ENCODE measurements at regions not wholly inside any gene's neighbourhood (a gene's known extent, or its start where the extent isn't known, plus 50 kb on each side); places are given as distances from the start of the nearest gene placed in this dataset.
"Not testable (repeated sequence)": the region's sequence is repeated elsewhere in the genome, so short reads cannot be mapped to it uniquely, and the experiment has no call there.

GRCh38 chr2:88933980-88934379 is 242.5 kb downstream of the RPIA start:
- no peaks in the 10 kb centered on the region for H3K36me3 Mint-ChIP-seq
- DNase-seq = no peak
- CTCF ChIA-PET = interaction anchor here (0.8 to 1.4 kb wide), 3 partner anchors 8 to 30 kb away, joined by 3 to 4 read pairs (median 4); no protein-coding TSS in a partner anchor
- H3K4me3 Mint-ChIP-seq = no peak overlapping the region
- H3K27ac Mint-ChIP-seq = no peak overlapping the region
- no peaks in the 10 kb centered on the region for H3K4me1 Mint-ChIP-seq
- H3K9me3 Mint-ChIP-seq = no peaks in the 10 kb centered on the region
- H3K27me3 Mint-ChIP-seq = no peaks in the 10 kb centered on the region

- CTCF ChIA-PET = interaction anchor here (1.0 to 1.5 kb wide), 4 partner anchors 11 to 201 kb away, joined by 3 to 4 read pairs (median 3); no protein-coding TSS in a partner anchor
- DNase-seq, H3K9me3 Mint-ChIP-seq, H3K27ac Mint-ChIP-seq, H3K4me3 Mint-ChIP-seq, H3K4me1 Mint-ChIP-seq, H3K36me3 Mint-ChIP-seq: not testable (repeated sequence)
- H3K27me3 Mint-ChIP-seq = peaks cover 10% of the 10 kb centered on the region
Observed at GRCh38 chr2:88941178-88941577, 249.7 kb downstream of the RPIA start.

DNA sequence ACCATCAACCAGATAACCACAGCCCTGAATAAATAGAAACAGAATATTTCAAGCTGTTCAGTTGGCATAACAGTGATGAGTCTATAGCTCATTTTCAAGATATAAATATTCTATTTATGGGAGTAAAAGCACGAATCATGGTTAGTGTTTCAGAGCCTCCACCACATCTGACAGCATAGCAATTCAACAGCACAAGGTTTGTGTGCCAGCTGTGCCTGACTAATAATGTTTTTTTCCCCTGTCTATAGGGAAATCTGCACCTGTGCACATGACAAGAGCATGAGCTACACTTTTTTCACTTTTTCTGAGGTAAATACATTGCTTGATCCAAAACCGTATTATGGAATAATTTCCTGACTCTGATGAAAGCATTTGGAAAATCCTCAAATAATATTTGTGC is 251.3 kb downstream of the RPIA start:
- no peak for DNase-seq
- H3K27ac Mint-ChIP-seq = no peak overlapping the region
- no peaks in the 10 kb centered on the region for H3K9me3 Mint-ChIP-seq
- H3K4me3 Mint-ChIP-seq = no peak overlapping the region
- CTCF ChIA-PET = interaction anchor here (1.4 kb wide), 1 partner anchor 9 kb away, joined by 4 read pairs; no protein-coding TSS in a partner anchor
- H3K27me3 Mint-ChIP-seq = peaks cover 20% of the 10 kb centered on the region
- H3K4me1 Mint-ChIP-seq = no peaks in the 10 kb centered on the region
- H3K36me3 Mint-ChIP-seq = no peaks in the 10 kb centered on the region

GRCh38 chr2:88949336-88949735 is 257.9 kb downstream of the RPIA start:
- Mint-ChIP-seq H3K36me3 (no peaks in the 10 kb centered on the region), H3K4me3 (no peak overlapping the region), H3K4me1 (no peaks in the 10 kb centered on the region), H3K9me3 (no peaks in the 10 kb centered on the region), H3K27ac (no peak overlapping the region), H3K27me3 (peaks cover 10% of the 10 kb centered on the region)
- CTCF ChIA-PET = interaction anchor here (0.5 kb wide), 1 partner anchor 485 kb away, joined by 3 read pairs; no protein-coding TSS in a partner anchor
- DNase-seq = no peak

GRCh38 chr2:88950010-88950409 is 258.5 kb downstream of the RPIA start:
- Mint-ChIP-seq H3K4me3 (no peak overlapping the region), H3K27ac (no peak overlapping the region), H3K27me3 (peaks cover 10% of the 10 kb centered on the region), H3K36me3 (no peaks in the 10 kb centered on the region), H3K9me3 (no peaks in the 10 kb centered on the region), H3K4me1 (no peaks in the 10 kb centered on the region)
- no peak for DNase-seq
- CTCF ChIA-PET = no interaction called here

DNA sequence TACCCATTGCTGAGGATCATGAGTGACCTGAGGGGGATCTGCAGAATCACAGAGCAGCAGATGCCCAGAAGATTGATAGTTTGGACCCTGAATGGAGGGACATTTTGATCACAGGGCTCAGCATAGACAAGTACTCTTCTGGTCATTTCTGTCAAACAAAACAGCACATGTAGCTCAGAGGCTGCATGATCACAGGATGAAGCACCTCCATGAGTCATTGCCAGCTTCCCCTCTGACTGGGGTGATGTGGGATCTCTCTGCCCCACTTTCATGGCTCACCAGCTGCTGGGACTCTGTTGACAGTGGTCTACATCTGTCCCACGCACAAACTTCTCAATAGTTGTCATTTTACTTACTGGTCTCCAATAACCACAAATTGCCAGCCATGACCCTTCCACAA is 264.1 kb downstream of the RPIA start:
- no peak for DNase-seq
- H3K36me3 Mint-ChIP-seq = no peaks in the 10 kb centered on the region
- no peaks in the 10 kb centered on the region for H3K9me3 Mint-ChIP-seq
- no peaks in the 10 kb centered on the region for H3K4me1 Mint-ChIP-seq
- CTCF ChIA-PET = no interaction called here
- H3K27ac Mint-ChIP-seq = no peak overlapping the region
- H3K4me3 Mint-ChIP-seq = no peak overlapping the region
- H3K27me3 Mint-ChIP-seq = peaks cover 11% of the 10 kb centered on the region

GRCh38 chr2:88959480-88960204 is 268.2 kb downstream of the RPIA start:
- CTCF ChIA-PET = no interaction called here
- no peaks in the 10 kb centered on the region for H3K9me3 Mint-ChIP-seq
- H3K4me1 Mint-ChIP-seq = no peaks in the 10 kb centered on the region
- no peak overlapping the region for H3K4me3 Mint-ChIP-seq
- H3K27me3 Mint-ChIP-seq = peaks cover 15% of the 10 kb centered on the region
- no peaks in the 10 kb centered on the region for H3K36me3 Mint-ChIP-seq
- DNase-seq = no peak
- H3K27ac Mint-ChIP-seq = no peak overlapping the region

- CTCF ChIA-PET, H3K27ac Mint-ChIP-seq, H3K36me3 Mint-ChIP-seq, H3K4me1 Mint-ChIP-seq, H3K9me3 Mint-ChIP-seq, DNase-seq, H3K4me3 Mint-ChIP-seq: not testable (repeated sequence)
- H3K27me3 Mint-ChIP-seq = peaks cover 15% of the 10 kb centered on the region
Observed at GRCh38 chr2:88961323-88961722, 269.9 kb downstream of the RPIA start.

GRCh38 chr2:88967844-88968243 is 276.4 kb downstream of the RPIA start:
- no peaks in the 10 kb centered on the region for H3K36me3 Mint-ChIP-seq
- no peaks in the 10 kb centered on the region for H3K4me1 Mint-ChIP-seq
- no peaks in the 10 kb centered on the region for H3K9me3 Mint-ChIP-seq

GRCh38 chr2:88978011-88978410 is 286.5 kb downstream of the RPIA start:
- H3K4me3 Mint-ChIP-seq, CTCF ChIA-PET: not testable (repeated sequence)

More at GRCh38 chr2:88967844-88968243, 276.4 kb downstream of the RPIA start:
- CTCF ChIA-PET = no interaction called here
- H3K4me3 Mint-ChIP-seq = no peak overlapping the region
- H3K27ac Mint-ChIP-seq = no peak overlapping the region
- no peak for DNase-seq
- H3K27me3 Mint-ChIP-seq = peaks cover 9% of the 10 kb centered on the region

GRCh38 chr2:88978446-88978845 is 287.0 kb downstream of the RPIA start:
- CTCF ChIA-PET, H3K4me3 Mint-ChIP-seq, H3K4me1 Mint-ChIP-seq, DNase-seq, H3K36me3 Mint-ChIP-seq, H3K27ac Mint-ChIP-seq, H3K9me3 Mint-ChIP-seq, H3K27me3 Mint-ChIP-seq: not testable (repeated sequence)

More at GRCh38 chr2:88978011-88978410, 286.5 kb downstream of the RPIA start:
- not testable (repeated sequence) for DNase-seq, H3K27ac Mint-ChIP-seq, H3K36me3 Mint-ChIP-seq, H3K4me1 Mint-ChIP-seq, H3K9me3 Mint-ChIP-seq, H3K27me3 Mint-ChIP-seq

- H3K9me3 Mint-ChIP-seq, DNase-seq, CTCF ChIA-PET, H3K27ac Mint-ChIP-seq, H3K4me1 Mint-ChIP-seq, H3K36me3 Mint-ChIP-seq, H3K27me3 Mint-ChIP-seq, H3K4me3 Mint-ChIP-seq: not testable (repeated sequence)
Observed at GRCh38 chr2:88984079-88984478, 292.6 kb downstream of the RPIA start.

- H3K27ac Mint-ChIP-seq, H3K4me3 Mint-ChIP-seq, H3K27me3 Mint-ChIP-seq, DNase-seq, H3K36me3 Mint-ChIP-seq, H3K9me3 Mint-ChIP-seq, CTCF ChIA-PET, H3K4me1 Mint-ChIP-seq: not testable (repeated sequence)
Observed at GRCh38 chr2:88986721-88987330, 295.4 kb downstream of the RPIA start.

- DNase-seq, H3K27me3 Mint-ChIP-seq, H3K27ac Mint-ChIP-seq, H3K9me3 Mint-ChIP-seq, CTCF ChIA-PET, H3K4me3 Mint-ChIP-seq, H3K4me1 Mint-ChIP-seq, H3K36me3 Mint-ChIP-seq: not testable (repeated sequence)
Observed at GRCh38 chr2:88988617-88989016, 297.1 kb downstream of the RPIA start.

DNA sequence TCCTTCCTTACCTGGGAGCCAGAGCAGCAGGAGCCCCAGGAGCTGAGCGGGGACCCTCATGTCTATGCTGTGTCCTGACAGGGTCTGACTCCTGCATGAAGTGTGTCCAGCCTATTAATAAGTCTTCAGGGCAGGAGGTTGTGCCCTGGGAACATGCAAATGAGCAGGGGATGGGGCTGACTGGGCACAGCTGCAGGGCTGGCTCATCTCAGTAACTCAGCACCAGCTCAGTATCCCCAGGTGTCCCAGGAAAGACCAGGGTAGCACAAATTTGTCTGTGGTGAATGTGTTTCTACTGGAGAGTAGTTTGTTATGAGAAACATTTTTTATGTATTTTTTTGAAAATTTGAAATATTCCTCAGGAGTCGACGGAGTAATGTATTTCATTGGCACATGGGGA is 301.3 kb downstream of the RPIA start:
- H3K9me3 Mint-ChIP-seq, H3K27me3 Mint-ChIP-seq, H3K4me1 Mint-ChIP-seq, H3K36me3 Mint-ChIP-seq, H3K27ac Mint-ChIP-seq, CTCF ChIA-PET, DNase-seq, H3K4me3 Mint-ChIP-seq: not testable (repeated sequence)
